GM19043 (cell line): ENCODE measurements at regions not wholly inside any gene's neighbourhood (a gene's known extent, or its start where the extent isn't known, plus 50 kb on each side); places are given as distances from the start of the nearest gene placed in this dataset.
"Not testable (repeated sequence)": the region's sequence is repeated elsewhere in the genome, so short reads cannot be mapped to it uniquely, and the experiment has no call there.

Experiments
- ATAC-seq: cut with Tn5 transposase; IDR thresholded peaks from one replicate; pipeline ENCODE4 v1.9.1; 2021; ENCODE audit warnings: low read depth; ENCODE audit not compliant: unreplicated experiment

- ATAC-seq = no peak
Measured at GRCh38 chr11:25159341-25159740, 662.5 kb downstream of the LUZP2 start.

DNA sequence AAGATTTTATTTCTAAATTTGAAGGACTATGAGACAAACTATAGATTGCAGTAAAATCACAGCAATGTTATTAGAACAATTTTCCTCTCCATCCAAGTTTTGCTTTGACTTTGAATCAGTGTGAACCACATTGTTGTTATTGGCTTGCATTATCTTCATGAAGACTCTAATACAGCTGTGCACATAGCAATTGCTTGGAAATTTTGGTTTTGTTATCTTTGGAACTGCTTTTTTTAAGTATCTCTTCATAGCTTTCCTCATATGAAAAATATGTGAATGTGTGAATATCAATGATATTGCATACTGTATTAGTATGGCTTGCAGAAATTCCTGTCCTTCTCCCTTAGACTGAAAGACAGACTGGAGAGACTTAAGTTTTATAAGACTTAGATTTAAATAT is 666.6 kb downstream of the LUZP2 start:
- ATAC-seq = no peak

DNA sequence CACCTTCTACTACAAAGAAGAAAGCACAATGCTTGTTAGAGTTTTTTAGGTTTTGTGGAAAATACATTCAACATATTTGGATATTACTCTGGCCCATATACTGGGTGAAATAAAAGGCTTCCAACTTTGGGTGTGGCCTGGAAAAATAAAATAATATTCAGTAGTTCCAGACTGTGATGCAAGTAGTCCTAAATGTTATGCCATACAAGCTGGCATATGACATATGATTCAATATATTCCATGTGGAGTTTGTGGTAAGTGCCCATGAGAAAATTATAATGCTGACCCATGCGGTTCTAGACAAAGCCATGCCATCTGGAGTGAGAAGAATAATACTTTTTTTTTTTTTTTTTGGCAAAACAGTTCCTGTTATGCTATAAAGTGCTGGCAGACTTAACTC is 683.3 kb downstream of the LUZP2 start:
- no peak for ATAC-seq

GRCh38 chr11:25183411-25183810 is 686.6 kb downstream of the LUZP2 start:
- ATAC-seq = no peak

DNA sequence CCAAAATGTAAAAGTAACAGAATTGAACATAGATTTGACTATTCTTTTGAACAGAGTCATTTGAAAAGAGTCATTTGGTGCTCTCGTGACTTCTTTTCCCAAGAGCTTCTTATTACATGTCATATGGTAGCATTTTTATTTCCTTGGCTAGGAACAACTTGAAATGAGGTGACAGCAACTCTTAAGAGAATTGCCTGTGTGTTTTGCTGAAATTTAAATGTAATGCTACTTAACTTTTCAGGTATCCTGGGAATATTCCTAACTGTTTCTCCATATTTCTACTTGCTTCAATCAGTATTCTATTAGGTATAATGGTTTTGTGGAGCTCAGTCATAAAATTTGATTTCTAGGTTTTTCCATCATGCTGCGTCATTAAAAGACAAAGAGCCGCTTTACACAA is 700.7 kb downstream of the LUZP2 start:
- no peak for ATAC-seq

GRCh38 chr11:25198704-25199103 is 701.9 kb downstream of the LUZP2 start:
- ATAC-seq = no peak

- no peak for ATAC-seq
Measured at GRCh38 chr11:25200925-25201324, 704.1 kb downstream of the LUZP2 start.

DNA sequence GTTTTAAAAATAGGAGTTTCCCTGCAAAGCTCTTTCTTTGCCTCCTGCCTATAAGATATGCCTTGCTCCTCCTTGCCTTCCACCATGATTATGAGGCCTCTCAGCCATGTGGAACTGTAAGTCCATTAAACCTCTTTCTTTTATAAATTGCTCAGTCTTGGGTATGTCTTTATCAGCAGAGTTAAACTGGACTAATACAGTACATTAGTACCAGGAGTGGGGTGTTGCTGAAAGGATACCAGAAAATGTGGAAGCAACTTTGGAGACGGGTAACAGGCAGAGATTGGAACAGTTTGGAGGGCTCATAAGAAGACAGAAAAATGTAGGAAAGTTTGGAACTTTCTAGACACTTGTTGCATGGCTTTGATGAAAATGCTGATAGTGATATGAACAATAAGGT is 709.9 kb downstream of the LUZP2 start:
- ATAC-seq = no peak

DNA sequence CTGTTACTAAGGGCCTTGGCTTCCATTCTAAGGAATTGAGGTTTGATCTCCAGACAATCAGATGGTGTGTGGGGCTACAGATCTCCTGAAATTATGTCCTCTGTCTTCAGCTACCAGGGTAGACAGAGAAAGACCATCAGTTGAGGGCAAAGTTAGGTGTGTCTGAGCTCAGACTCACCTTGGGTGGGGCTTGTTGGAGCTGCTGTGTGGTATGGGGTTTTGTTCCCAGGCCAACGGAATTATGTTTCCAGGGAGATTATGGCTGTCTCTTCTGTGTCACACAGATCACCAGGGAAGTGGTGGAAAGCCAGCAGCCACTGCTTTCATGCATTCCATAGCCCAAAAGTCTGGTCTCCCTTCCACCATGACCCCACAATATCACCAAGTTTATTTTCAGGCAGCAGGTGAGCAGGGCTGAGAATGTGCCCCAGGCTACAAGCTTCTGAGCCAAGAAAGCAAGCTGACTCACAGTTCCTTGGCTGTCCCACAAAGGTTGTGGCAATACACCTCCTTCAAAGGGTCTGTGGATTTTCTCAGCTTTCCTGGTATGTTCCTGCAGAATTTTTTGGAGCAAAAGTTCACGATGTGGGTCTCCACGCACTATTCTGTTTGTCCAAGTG is 714.9 kb downstream of the LUZP2 start:
- no peak for ATAC-seq

- no peak for ATAC-seq
Measured at GRCh38 chr11:25214535-25215176, 717.8 kb downstream of the LUZP2 start.

DNA sequence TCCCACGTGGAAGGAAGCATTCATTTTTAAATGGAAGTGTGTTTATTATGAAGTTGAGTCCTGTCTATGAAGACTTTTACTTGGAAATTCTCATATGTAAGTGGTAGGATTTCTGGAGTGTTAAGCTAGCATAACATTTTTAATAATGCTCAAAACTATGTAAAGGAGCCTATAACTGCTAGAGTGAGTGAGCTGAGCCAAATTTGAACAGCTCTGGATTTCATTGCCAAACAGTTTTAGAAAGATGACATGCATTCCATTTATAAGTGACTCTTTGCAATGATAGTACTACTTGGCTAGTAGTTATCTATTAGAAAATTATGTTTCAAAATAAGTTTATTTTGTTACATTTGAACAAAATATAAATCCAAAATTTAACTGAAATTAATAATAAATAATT is 721.2 kb downstream of the LUZP2 start:
- ATAC-seq = no peak

DNA sequence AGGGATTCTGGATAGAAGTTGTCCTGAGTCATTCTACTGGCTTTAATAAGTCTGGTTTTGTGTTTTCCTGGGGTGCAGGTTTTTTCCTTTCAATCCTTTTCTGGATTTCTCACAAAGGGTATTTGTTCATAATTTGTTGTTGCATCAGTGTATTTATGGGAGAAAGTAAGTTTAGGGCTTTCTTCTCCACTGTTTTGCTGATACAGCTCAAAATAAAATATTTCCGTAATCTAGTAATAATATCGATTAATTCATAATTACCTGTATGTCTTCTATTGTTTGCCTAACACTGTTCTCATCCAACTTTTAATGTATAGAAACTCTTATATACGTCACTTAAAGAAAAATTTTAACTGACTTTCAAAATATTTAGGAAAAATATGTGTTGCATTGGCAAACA is 728.2 kb downstream of the LUZP2 start:
- ATAC-seq = no peak

DNA sequence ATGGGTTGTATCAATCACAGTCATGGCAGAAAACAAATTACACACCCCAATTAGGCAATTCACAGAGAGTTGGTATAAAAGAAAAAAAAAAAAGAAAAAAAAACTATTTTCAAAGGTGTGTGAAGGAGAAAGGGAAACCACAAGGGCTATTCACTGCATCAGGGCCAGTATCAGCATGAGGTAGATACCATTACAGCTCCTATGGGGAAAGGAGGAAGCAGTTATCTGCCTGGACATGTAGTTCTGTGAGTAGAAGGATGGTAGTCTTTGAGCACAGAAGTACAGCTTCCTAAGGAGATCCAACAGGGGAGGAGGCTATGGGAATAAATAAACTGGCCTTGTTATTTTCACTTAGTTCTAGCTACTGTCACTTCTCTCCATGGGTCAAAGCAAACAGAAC is 746.1 kb downstream of the LUZP2 start:
- no peak for ATAC-seq

GRCh38 chr11:25244126-25244525 is 747.3 kb downstream of the LUZP2 start:
- ATAC-seq = no peak

DNA sequence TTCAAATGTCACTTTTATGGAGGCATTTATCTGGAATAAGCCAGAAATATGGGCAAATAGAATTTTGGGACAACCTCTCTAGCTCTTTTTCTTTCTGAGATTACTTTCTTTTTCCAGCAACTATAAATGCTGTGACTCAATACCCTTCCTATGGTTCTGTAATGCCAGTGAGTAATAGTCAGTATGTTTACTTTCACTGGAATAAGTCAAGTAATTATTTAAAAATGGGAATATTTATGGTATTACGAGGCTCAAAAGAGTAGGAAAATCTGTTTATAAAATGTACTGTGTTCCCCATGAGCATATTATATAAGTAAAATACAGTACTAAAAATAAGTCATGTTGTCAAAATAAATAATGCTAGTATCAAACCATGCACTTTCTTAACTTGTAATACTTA is 750.5 kb downstream of the LUZP2 start:
- no peak for ATAC-seq

DNA sequence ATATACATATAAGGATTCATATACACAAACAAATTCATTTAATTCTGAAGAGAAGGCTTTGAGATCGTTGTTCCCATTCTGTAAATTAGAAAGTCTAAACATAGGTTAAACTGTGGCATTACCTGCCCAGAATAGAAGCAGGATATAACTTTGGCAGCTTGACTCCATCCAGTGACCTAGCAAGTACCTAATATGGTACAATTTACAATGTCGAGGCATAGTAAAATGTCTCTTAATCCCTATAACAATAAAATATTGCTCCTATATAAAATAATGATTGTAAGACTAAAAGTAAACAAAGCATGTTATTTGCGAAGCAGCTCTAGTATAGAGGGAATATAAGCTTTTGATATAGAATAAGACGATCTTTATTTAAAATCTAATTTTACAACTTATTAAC is 756.0 kb downstream of the LUZP2 start:
- no peak for ATAC-seq

GRCh38 chr11:25263861-25264260 is 767.0 kb downstream of the LUZP2 start:
- not testable (repeated sequence) for ATAC-seq

DNA sequence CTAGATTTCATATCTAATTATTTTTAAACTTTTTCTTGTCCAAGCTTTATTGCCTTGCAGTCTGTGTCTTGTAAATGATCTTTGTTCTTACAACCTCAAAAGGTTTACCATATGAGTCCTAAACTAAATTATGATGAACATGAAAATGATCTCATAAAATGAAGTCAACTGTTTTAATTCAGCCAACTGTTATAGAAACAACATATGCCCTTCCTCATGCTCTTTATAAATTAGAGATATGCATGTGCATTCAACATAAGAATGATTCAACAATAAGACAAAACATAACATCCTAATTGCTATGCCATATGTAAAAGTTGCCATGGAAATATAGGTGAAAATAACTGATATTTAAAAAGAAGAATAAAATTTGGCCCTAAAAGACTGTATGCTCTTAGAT is 774.4 kb downstream of the LUZP2 start:
- ATAC-seq = no peak

GRCh38 chr11:25272214-25272613 is 775.4 kb downstream of the LUZP2 start:
- no peak for ATAC-seq

DNA sequence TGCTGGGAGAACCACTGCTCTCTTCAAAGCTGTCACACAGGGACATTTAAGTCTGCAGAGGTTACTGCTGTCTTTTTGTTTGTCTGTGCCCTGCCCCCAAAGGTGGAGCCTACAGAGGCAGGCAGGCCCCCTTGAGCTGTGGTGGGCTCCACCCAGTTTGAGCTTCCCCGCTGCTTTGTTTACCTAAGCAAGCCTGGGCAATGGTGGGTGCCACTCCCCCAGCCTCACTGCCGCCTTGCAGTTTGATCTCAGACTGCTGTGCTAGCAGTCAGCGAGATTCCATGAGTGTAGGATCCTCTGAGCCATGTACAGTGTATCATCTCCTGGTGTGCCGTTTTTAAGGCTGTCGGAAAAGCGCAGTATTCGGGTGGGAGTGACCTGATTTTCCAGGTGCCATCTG is 784.0 kb downstream of the LUZP2 start:
- ATAC-seq = not testable (repeated sequence)

DNA sequence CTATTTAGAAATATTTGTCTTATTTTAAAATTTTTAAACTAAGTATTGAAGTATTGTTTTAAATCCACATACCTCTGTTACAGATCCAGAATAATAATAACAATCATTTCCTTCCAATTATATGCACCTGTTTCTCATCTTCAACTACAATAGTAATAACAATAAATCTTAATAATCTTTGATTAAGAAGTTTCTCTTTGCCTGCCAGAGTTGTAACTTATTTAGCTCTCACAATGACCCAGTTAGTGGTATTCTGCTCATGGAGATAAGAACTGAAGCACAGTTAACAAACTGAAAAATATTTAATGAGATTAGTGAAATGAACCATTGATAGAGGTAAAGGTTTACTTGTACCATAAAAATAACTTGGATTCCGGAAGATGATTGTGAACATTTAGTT is 796.3 kb downstream of the LUZP2 start:
- no peak for ATAC-seq

- no peak for ATAC-seq
Measured at GRCh38 chr11:25298450-25298849, 801.6 kb downstream of the LUZP2 start.

- no peak for ATAC-seq
Measured at GRCh38 chr11:25309818-25310217, 813.0 kb downstream of the LUZP2 start.
